Cerebellar cortex (tissue), 1 donor: ENCODE measurements at regions not wholly inside any gene's neighbourhood (a gene's known extent, or its start where the extent isn't known, plus 50 kb on each side); places are given as distances from the start of the nearest gene placed in this dataset.

Experiments used
- DNase-seq: peaks from one replicate; pipeline ENCODE4 v3.0.0-alpha.2; 2015; ENCODE audit warnings: low spot score

- no peak for DNase-seq
These were observed 83.0 kb upstream of the HS6ST1 start for GRCh38 chr2:128401680-128402079.

- DNase-seq, result no peak
These were observed 84.4 kb upstream of the HS6ST1 start for GRCh38 chr2:128402911-128403670.

DNA sequence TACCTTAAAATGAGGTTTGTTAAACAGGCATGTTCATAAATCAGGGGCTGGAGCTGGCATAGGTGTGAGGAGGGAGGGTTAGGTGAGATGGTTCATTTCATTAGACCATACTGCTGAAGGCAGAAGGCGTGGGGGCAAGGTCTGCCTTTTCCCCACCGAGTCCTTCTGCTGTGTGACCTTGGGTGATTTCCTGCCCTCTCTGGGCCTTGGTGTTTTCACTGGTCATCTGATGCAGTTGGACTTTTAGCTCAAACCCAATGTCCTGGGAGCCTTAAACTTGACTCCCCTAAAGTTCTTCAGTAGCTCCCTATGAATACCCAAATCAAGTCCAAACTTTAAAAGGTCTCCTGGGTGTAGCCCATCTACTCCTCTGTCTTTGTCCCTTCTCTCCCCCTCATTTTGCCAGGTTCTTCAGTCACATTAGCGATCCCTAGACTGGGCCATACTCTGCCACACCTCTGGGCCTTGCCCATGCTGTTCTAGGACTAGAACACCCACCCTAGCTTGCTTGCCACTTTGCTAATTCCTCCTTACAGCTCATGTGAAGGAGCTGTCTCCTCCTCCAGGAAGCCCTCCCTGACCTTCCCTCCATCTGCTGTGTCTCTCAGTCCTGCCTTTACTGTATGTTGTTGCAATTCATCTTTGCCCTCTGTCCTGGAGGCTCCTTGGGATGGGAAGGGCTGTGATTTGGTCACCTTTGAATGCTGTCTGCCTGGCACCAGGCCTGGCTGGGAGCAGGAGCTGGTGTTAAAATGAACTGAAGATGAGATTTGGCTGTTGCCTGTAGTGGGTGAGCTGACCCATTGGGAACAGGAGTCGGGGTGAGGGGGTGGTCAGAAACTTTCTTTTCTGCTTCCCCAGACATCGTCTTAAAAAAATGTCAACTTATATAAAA lies 85.4 kb upstream of the HS6ST1 start:
- no peak for DNase-seq

- DNase-seq, result no peak
These were observed 86.2 kb upstream of the HS6ST1 start for GRCh38 chr2:128404709-128405466.

DNA sequence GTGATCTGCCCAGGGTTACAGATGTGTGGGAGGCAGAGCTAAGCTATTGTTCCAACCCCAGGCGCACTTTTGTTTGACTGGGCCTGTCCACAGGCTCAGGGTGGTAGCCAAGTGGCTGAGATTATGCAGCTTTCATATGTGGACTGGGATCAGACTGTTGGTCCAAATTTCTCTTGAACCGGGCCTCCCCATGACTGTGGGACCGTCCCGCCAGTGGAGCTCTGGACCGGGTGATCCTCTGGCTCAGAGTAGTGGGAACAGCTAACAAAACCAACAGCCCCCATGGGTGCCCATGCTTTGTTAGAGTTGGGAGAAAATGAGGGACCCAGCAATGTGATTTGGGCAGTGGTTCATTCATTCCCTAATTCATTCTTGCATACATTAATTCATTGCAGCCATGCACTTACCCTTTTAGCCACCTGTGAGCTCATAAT lies 86.8 kb upstream of the HS6ST1 start:
- DNase-seq, result no peak

DNA sequence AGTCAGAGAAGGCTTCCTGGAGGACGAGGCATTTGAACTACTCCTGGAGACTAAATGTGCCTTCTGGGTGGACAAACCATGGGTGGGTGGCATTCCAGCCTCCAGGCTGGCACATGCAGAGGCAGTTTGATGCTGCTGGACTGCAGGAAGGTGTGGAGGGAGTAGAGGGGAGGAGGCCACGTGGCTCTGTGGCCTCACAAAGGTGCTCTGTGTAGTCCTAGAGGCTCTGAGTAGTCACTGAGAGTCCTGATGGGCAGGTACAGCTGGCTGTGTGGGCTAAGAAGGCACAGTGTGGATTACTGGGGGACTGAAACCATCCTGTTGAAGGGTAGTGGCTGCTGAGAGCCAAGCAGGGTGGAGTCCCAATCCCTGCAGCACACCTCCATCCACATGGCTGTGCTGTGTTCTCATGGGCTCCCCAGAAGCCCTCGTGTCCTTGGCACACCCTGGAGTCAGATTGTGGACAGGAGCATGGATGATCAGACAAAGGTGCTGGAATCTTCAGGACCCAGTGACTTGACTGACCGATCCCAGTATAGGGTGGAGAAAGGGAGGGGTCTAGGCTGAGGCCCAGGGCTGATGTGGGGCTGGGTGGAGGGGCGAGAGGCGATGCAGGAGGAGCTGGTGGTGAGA lies 87.4 kb upstream of the HS6ST1 start:
- no peak for DNase-seq

DNA sequence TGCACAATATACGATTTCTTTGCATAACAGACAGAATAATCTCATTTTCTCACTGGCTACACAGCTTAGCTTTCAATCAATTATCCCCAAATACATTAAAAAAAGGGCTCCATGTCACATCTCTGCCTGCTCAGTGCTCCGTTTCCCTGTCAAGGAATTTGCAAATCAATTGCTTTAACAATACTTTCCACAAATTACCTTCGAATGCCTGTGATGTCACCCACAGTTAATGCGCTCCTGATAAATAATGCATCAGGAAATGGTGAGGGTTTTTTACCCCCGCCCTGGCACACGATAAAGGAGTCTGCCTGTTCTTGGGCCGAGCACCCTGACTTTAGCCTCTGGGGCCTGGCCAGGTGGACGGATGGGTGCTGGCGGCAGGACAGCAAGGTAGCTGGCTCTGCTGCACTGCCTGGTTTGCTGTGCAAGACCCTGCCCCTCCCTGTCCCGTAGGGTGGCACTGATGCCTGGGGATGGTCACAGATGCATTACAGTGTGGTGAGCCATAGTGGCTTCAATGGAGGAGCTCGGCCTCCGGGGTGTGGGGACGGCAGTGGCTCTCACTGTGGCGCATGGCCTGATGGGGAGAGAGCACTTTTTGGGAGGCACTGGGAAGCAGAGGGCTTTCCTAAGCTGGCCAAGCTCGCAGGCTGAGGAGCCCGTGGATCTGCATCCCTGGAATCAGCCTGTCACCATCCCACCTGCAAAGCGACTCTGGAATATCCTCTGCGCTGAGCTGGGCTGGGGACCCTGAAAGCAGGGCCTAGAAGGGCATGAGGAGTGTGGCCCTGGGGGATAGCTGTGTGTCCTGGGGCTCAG lies 88.3 kb upstream of the HS6ST1 start:
- no peak for DNase-seq

DNA sequence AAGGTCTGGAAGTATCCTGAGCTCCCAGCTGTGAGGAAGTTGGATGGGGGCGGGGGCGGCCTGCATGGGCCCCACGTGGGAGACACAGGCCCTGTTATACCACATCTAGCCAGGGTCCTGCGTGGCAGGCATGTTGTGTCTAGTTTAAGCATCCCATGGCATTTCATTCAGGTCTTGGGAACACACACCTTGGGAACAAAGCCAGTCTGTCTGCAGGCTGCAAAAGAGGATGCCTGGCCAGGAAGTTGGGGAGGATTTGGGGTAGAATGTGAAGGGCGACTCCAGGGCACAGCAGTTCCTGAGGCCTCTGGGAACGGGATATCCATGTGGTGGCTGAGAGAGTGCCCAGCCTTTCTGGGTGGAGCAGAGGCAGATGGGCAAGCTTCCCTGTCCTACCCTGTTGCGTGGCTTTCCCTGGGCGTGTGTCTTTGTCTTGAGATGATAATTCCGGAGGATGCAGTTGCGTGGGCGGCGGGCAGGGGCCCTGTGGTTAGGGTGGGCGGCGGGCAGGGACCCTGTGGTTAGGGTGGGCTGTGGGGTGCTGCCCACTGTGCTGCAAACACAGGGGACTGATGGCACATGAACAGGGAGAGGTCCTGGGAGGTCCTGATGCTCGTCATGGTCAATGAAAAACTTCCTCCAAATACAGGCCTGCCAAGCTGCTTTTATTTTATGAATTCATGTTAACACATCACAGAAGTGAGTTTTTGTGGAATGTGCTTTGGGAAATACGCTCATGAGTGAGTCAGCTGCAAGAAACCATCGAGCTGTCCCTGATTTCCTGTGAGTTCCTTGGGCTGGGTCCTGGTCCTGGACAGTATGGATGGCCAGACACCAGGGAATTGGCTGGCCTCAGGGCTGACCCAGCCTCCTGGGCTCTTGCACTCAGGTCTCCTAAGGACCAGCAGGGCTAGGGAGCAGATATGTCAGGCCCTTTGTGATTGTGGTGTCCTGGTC lies 90.0 kb upstream of the HS6ST1 start:
- DNase-seq, result no peak

DNA sequence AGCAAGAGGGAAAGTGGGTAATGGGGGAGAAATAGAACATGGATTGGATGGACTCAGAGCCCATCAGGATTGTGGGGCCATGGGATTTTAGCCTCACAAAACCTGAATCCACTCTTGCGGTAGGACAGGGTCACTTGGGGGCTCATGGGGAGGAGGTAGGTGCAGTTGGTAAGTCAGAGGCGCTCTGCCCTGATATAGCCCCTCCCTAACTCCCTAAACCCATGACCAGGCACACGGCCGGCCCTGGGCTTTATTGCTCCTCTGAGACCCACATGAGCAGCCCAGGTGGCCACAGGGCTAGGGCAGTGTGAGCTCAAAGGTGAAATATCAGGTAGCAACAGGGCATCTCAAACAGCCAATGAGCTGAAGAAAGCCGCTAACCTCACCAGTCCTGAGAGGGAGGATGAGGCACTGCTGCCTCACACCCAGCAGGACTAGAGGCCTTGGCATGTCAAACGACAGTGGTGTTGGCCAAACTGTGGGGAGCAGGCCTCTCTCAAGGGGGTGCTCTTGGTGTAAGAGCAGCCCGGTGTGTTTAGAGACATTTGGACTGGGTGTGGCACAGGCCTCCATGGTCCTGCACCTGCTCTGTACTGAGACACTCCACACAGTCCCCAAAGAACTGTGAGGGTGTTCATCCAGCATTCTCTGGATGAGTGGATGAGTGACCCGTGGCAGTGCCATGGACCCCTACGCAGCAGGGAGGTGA lies 90.8 kb upstream of the HS6ST1 start:
- DNase-seq, result no peak

DNA sequence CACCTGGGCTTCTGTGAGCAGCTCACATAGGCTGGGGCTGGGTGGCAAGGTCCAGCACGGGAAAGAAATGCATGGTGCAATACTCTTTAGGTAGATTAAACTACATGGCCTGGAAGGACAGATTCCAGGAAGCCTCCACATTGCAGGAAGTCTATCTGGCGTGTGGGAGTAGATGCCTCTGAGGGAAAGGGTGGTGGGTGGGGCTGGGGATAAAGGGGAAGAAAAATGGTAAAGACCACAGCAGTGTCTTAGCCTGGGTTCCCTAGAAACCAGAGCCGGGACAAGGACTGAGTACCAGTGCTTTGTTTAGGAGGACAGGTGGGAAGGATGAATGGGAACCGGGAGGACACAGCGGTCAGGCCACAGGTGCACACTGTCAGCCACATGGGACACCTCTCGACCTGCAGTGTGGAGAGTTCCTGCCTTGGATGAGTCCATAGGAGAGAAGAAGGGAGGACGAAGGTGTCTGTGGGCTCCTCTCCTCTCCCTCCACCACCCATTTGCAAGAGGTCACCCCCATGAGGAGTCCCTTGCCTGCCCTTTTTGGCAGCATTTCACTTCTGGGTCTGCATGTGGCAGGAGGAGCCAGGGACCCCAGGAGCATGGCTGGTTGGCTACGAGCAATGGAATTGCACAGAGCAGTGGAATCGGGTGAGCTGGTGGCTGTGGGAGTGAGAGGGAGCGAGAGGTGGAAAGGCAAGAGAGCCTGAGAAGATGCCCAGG lies 91.5 kb upstream of the HS6ST1 start:
- DNase-seq, result no peak

DNA sequence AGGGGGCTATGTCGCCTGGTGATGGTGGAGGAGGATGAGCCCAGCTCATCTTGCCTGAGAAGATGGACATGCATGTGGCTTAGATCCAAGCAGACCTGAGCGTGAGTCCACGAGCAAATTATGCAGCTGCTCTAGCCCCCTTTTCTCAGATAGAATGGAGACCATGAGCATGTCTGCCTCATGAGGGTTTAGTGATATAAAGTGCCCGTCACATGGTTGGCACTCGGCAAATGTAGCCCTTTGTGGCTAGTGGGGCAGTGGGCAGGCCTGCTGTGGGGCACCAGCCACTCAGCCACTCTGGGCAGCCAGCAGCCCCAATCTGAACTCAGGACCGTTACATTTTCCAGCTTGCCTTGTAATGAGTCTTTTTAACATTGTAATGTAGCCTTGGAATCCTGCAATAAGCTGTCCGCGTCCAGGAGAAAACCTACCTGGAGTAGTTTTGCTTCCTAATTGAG lies 92.1 kb upstream of the HS6ST1 start:
- DNase-seq, result no peak

GRCh38 chr2:128411431-128411830 lies 92.8 kb upstream of the HS6ST1 start:
- no peak for DNase-seq

GRCh38 chr2:128412181-128412871 lies 93.7 kb upstream of the HS6ST1 start:
- no peak for DNase-seq

GRCh38 chr2:128413014-128413717 lies 94.5 kb upstream of the HS6ST1 start:
- no peak for DNase-seq

DNA sequence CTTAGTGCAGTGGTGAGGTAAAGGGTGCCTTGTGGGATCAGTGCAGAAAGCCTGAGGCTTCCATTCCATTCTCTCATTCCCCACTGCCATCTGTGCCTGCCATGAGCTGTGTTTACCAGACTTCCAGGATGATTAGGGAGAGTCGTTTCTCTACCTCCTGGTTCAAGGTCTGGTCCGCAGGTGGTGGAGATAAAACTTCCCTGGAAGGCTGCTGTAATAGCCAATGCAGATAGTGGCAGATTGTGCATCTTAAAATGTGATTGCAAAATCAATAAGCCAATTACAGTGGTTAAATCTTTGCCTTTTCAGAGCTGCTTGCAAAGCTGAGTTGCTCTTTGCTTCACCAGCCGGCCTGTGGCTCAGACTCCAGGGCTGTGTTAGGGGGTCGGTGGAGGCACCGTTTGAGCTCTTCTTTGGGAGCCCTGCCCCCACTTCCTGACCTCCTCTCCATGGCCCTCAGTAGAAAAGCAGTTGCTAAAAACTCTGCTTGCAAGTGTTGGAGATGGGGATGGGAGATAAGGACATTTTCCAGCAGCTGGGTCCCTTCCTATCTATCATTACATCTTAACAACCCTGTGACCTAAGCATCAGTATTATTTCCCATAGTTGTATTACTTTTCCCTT lies 95.2 kb upstream of the HS6ST1 start:
- DNase-seq, result no peak

DNA sequence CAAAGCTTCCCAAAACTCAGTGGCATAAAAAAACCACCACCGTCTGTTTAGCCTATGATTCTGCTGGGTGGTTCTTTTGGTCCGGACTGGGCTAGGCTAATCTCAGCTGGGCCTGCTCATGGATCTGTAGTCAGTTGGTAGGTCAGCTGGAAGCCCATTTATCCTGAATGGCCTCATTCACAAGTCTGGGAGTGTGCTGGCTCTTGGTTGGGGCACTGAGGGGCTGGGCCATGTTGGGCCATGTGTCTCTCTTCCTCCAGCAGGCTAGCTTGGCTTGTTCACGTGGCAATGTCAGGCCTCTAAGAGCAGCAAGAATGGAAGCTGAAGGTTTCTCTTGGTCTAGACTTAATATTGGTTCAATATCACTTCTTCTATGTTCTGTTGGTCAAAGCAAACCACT lies 95.7 kb upstream of the HS6ST1 start:
- DNase-seq, result no peak
